GM10266 (cell line): ENCODE measurements at regions not wholly inside any gene's neighbourhood (a gene's known extent, or its start where the extent isn't known, plus 50 kb on each side); places are given as distances from the start of the nearest gene placed in this dataset.

Experiments used
- DNase-seq: peaks from one replicate; pipeline ENCODE4 v3.0.0; 2012; ENCODE audit errors: extremely low spot score
- TF ChIP-seq, protein P1 (sequence below): IDR thresholded peaks from 2 replicates; pipeline ENCODE4 v1.5.1; 2012; ENCODE audit warnings: mild to moderate bottlenecking, low read depth; ENCODE audit not compliant: control insufficient read depth, insufficient read depth; ENCODE audit errors: missing control alignments

DNA sequence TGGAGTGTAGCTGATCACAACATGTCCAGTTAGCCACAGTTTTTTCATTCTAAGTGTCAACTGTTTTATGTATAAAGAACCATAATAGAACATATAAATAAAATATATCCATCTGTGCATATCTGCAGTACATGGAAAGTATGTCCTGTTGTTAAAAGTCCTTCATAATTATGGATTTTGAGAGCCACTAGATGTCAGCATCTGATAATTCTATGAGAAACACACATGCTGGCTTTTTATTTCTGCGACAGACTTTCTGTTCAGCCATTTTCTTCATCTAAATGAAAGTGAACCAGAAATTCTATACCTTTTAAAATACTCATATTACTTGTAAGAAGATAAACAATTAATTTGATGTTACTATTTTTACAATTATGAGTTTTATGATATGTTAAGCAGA, 251.5 kb downstream of the GPM6A start:
- peak; percentile 7 for DNase-seq
- TF ChIP-seq, protein P1, sequence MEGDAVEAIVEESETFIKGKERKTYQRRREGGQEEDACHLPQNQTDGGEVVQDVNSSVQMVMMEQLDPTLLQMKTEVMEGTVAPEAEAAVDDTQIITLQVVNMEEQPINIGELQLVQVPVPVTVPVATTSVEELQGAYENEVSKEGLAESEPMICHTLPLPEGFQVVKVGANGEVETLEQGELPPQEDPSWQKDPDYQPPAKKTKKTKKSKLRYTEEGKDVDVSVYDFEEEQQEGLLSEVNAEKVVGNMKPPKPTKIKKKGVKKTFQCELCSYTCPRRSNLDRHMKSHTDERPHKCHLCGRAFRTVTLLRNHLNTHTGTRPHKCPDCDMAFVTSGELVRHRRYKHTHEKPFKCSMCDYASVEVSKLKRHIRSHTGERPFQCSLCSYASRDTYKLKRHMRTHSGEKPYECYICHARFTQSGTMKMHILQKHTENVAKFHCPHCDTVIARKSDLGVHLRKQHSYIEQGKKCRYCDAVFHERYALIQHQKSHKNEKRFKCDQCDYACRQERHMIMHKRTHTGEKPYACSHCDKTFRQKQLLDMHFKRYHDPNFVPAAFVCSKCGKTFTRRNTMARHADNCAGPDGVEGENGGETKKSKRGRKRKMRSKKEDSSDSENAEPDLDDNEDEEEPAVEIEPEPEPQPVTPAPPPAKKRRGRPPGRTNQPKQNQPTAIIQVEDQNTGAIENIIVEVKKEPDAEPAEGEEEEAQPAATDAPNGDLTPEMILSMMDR, result peak; percentile 13

DNA sequence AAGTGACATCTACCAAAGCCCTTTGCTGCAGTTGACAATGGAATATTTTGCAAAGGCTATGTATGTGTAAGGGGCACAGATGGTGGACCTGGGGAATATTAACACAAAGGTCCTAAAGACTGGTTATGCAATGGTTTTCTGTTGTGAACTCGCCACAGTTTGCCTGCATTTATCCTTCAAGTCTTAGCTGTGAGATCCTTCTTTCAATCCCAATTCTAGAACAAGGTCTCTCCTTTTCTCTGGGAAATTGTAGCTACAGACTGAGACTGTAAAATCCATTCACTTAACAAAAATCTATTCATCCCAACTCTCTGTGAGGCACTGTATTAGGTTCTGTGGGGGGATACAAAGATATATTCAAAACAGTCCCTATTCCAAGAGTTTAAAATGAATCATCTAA, 250.4 kb downstream of the GPM6A start:
- no peak for DNase-seq
- TF ChIP-seq, protein P1, result no peak

DNA sequence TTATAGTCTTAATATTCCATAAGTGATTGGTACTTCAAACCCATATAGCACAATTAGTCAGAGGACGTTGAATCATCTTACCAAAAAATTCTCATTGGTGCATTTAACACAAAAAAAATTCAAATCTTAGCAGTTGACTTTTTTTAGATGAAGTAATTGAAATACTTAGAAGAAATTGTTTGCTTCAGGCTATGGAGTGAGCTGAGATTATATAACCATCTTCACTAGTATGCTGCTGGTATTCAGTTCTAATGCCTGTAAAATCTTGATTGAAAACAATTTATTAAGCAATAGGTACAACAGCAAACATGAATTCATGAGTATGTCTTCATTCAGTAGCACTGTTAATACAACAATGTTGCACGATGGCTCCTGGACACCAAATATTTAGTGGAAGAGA, 250.0 kb downstream of the GPM6A start:
- no peak for DNase-seq
- TF ChIP-seq, protein P1, result no peak

DNA sequence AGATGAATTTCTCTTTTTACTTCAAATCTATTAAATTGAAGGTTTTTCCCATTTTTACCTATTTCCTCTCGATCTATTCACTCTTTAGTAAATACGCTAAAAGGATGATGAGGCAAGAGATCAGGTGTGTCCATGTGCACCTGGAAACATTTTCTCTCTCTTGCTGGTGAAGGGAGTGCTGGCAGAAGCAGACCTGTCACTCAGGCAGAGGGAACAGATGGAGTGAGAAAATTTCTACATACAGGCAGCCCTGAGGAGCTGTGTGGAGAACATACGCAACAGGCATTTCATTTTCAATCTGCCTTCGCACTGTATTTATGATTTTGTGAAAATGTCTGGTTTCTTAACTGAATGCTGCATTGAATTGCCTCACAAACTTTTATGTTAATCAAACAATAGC, 249.5 kb downstream of the GPM6A start:
- TF ChIP-seq, protein P1, result no peak
- DNase-seq, result no peak
